ENCODE measurements at regions not wholly inside any gene's neighbourhood (a gene's known extent, or its start where the extent isn't known, plus 50 kb on each side); places are given as distances from the start of the nearest gene placed in this dataset.

GRCh38 chr2:144268036-144268678 is 251.8 kb downstream of the ZEB2 start:
- WGBS (ENCODE audit: insufficient coverage): no CpG with 5 or more reads among the region's 1 CpG
- H3K27ac ChIP-seq (ENCODE audit: low read depth in 1 of 2, low read length in 2 of 2): no peak overlapping the region
- no peak for TF ChIP-seq CTCF (IDR thresholded peaks at IDR 0.05)
- intact Hi-C loops (cut with micrococcal nuclease): no loop called here
- Mint-ChIP-seq H3K36me3 (no peaks in the 10 kb centered on the region), H3K4me1 (peaks cover 17% of the 10 kb centered on the region), H3K4me3 (no peak overlapping the region), H3K27me3 (ENCODE audit: low read depth in 3 of 3) (no peaks in the 10 kb centered on the region), H3K27ac (peak overlapping the region in 1 of 7 donors; percentile 10), H3K9me3 (peaks cover 0 to 4% (median 1%) of the 10 kb centered on the region in 7 donors)
- no peak overlapping the region for H2AFZ ChIP-seq (ENCODE audit: insufficient read depth, low read depth, low read length, poor library complexity, severe bottlenecking)
- DNase-seq: no peak
- H3K79me2 ChIP-seq (ENCODE audit: insufficient read depth, low read length): no peaks in the 10 kb centered on the region
- no peaks in the 10 kb centered on the region for H3K36me3 ChIP-seq (replicated peaks in 1 of 2; ENCODE audit: control insufficient read depth in 1 of 2, insufficient read depth in 2 of 2, low read length in 2 of 2)
- no peak overlapping the region for H3K9ac ChIP-seq (ENCODE audit: insufficient read depth, low read length, poor library complexity, severe bottlenecking)
- no peaks in the 10 kb centered on the region for H3K4me1 ChIP-seq (ENCODE audit: control insufficient read depth in 1 of 2, insufficient read depth in 2 of 2, low read length in 2 of 2)
- H3K4me2 ChIP-seq (replicated peaks; ENCODE audit: extremely low read depth, low read length, poor library complexity, severe bottlenecking): no peak overlapping the region
- H3K27me3 ChIP-seq (ENCODE audit: control insufficient read depth in 2 of 2, insufficient read depth in 2 of 2, low read length in 2 of 2): no peaks in the 10 kb centered on the region
- H4K20me1 ChIP-seq (ENCODE audit: insufficient read depth, low read length): no peaks in the 10 kb centered on the region
- H3K4me3 ChIP-seq (replicated peaks in 1 of 3; ENCODE audit: low read depth in 2 of 3, low read length in 3 of 3): no peak overlapping the region
- no peaks in the 10 kb centered on the region for H3K9me3 ChIP-seq (replicated peaks in 1 of 2; ENCODE audit: control insufficient read depth in 1 of 2, insufficient read depth in 1 of 2, low read length in 2 of 2)

- intact Hi-C loops (cut with micrococcal nuclease): no loop called here
- no peaks in the 10 kb centered on the region for H3K4me1 ChIP-seq (ENCODE audit: control insufficient read depth in 1 of 2, insufficient read depth in 2 of 2, low read length in 2 of 2)
- H4K20me1 ChIP-seq (ENCODE audit: insufficient read depth, low read length): no peaks in the 10 kb centered on the region
- H3K79me2 ChIP-seq (ENCODE audit: insufficient read depth, low read length): no peaks in the 10 kb centered on the region
- Mint-ChIP-seq H3K9me3 (peaks cover 0 to 4% (median 1%) of the 10 kb centered on the region in 7 donors), H3K36me3 (no peaks in the 10 kb centered on the region), H3K27ac (no peak overlapping the region), H3K27me3 (ENCODE audit: low read depth in 3 of 3) (no peaks in the 10 kb centered on the region), H3K4me1 (peaks cover 17% of the 10 kb centered on the region), H3K4me3 (no peak overlapping the region)
- no peaks in the 10 kb centered on the region for H3K9me3 ChIP-seq (replicated peaks in 1 of 2; ENCODE audit: control insufficient read depth in 1 of 2, insufficient read depth in 1 of 2, low read length in 2 of 2)
- no peak overlapping the region for H3K4me3 ChIP-seq (replicated peaks in 1 of 3; ENCODE audit: low read depth in 2 of 3, low read length in 3 of 3)
- no peak overlapping the region for H2AFZ ChIP-seq (ENCODE audit: insufficient read depth, low read depth, low read length, poor library complexity, severe bottlenecking)
- no CpG with 5 or more reads among the region's 2 CpGs for WGBS (ENCODE audit: insufficient coverage)
- no peaks in the 10 kb centered on the region for H3K36me3 ChIP-seq (replicated peaks in 1 of 2; ENCODE audit: control insufficient read depth in 1 of 2, insufficient read depth in 2 of 2, low read length in 2 of 2)
- no peak overlapping the region for H3K9ac ChIP-seq (ENCODE audit: insufficient read depth, low read length, poor library complexity, severe bottlenecking)
- H3K27me3 ChIP-seq (ENCODE audit: control insufficient read depth in 2 of 2, insufficient read depth in 2 of 2, low read length in 2 of 2): no peaks in the 10 kb centered on the region
- no peak for TF ChIP-seq CTCF (IDR thresholded peaks at IDR 0.05)
- no peak overlapping the region for H3K27ac ChIP-seq (ENCODE audit: low read depth in 1 of 2, low read length in 2 of 2)
- H3K4me2 ChIP-seq (replicated peaks; ENCODE audit: extremely low read depth, low read length, poor library complexity, severe bottlenecking): no peak overlapping the region
- DNase-seq: no peak
Observed at GRCh38 chr2:144267239-144267638, 252.7 kb downstream of the ZEB2 start.

All from CD14-positive monocyte (primary cell).